ENCODE measurements at regions not wholly inside any gene's neighbourhood (a gene's known extent, or its start where the extent isn't known, plus 50 kb on each side); places are given as distances from the start of the nearest gene placed in this dataset.
A peak's percentile ranks its signal among the peaks of the same experiment; 100 is the strongest.

- peak overlapping the region; percentile 58 for H3K4me3 ChIP-seq (ENCODE audit: low read depth, low read length)
- no peak for DNase-seq (ENCODE audit: low read depth)
Measured at GRCh38 chr2:64766841-64767669, 113.3 kb upstream of the SERTAD2 start.

- peak; percentile 65 for DNase-seq (ENCODE audit: low read depth)
- peak overlapping the region; percentile 58 for H3K4me3 ChIP-seq (ENCODE audit: low read depth, low read length)
Measured at GRCh38 chr2:64767670-64768468, 114.2 kb upstream of the SERTAD2 start.

GRCh38 chr2:64768491-64769005 is 114.8 kb upstream of the SERTAD2 start:
- H3K4me3 ChIP-seq (ENCODE audit: low read depth, low read length): peak overlapping the region; percentile 58
- no peak for DNase-seq (ENCODE audit: low read depth)

- DNase-seq (ENCODE audit: low read depth): no peak
- no peak overlapping the region for H3K4me3 ChIP-seq (ENCODE audit: low read depth, low read length)
Measured at GRCh38 chr2:64769392-64770044, 115.8 kb upstream of the SERTAD2 start.

GRCh38 chr2:64770137-64770780 is 116.5 kb upstream of the SERTAD2 start:
- no peak overlapping the region for H3K4me3 ChIP-seq (ENCODE audit: low read depth, low read length)
- DNase-seq (ENCODE audit: low read depth): no peak

GRCh38 chr2:64770781-64771334 is 117.1 kb upstream of the SERTAD2 start:
- no peak overlapping the region for H3K4me3 ChIP-seq (ENCODE audit: low read depth, low read length)
- peak; percentile 94 for DNase-seq (ENCODE audit: low read depth)

- no peak overlapping the region for H3K4me3 ChIP-seq (ENCODE audit: low read depth, low read length)
- no peak for DNase-seq (ENCODE audit: low read depth)
Measured at GRCh38 chr2:64771737-64772136, 118.0 kb upstream of the SERTAD2 start.

- DNase-seq (ENCODE audit: low read depth): no peak
- H3K4me3 ChIP-seq (ENCODE audit: low read depth, low read length): no peak overlapping the region
Measured at GRCh38 chr2:64773461-64774118, 119.9 kb upstream of the SERTAD2 start.

GRCh38 chr2:64777841-64778240 is 124.1 kb upstream of the SERTAD2 start:
- DNase-seq (ENCODE audit: low read depth): no peak
- H3K4me3 ChIP-seq (ENCODE audit: low read depth, low read length): no peak overlapping the region

GRCh38 chr2:64779117-64779690 is 125.5 kb upstream of the SERTAD2 start:
- peak; percentile 34 for DNase-seq (ENCODE audit: low read depth)

GRCh38 chr2:64780041-64780440 is 126.3 kb upstream of the SERTAD2 start:
- no peak overlapping the region for H3K4me3 ChIP-seq (ENCODE audit: low read depth, low read length)
- no peak for DNase-seq (ENCODE audit: low read depth)

More at GRCh38 chr2:64779117-64779690, 125.5 kb upstream of the SERTAD2 start:
- H3K4me3 ChIP-seq (ENCODE audit: low read depth, low read length): no peak overlapping the region

GRCh38 chr2:64781711-64782390 is 128.1 kb upstream of the SERTAD2 start:
- H3K4me3 ChIP-seq (ENCODE audit: low read depth, low read length): no peak overlapping the region
- no peak for DNase-seq (ENCODE audit: low read depth)

- DNase-seq (ENCODE audit: low read depth): no peak
- no peak overlapping the region for H3K4me3 ChIP-seq (ENCODE audit: low read depth, low read length)
Measured at GRCh38 chr2:64784168-64785061, 130.7 kb upstream of the SERTAD2 start.

GRCh38 chr2:64785245-64785644 is 131.5 kb upstream of the SERTAD2 start:
- H3K4me3 ChIP-seq (ENCODE audit: low read depth, low read length): no peak overlapping the region

GRCh38 chr2:64786343-64787018 is 132.8 kb upstream of the SERTAD2 start:
- no peak overlapping the region for H3K4me3 ChIP-seq (ENCODE audit: low read depth, low read length)
- DNase-seq (ENCODE audit: low read depth): no peak

More at GRCh38 chr2:64785245-64785644, 131.5 kb upstream of the SERTAD2 start:
- DNase-seq (ENCODE audit: low read depth): no peak

- no peak for DNase-seq (ENCODE audit: low read depth)
- H3K4me3 ChIP-seq (ENCODE audit: low read depth, low read length): no peak overlapping the region
Measured at GRCh38 chr2:64787019-64787365, 133.3 kb upstream of the SERTAD2 start.

Data from skeletal muscle cell (primary cell).